ENCODE measurements at regions not wholly inside any gene's neighbourhood (a gene's known extent, or its start where the extent isn't known, plus 50 kb on each side); places are given as distances from the start of the nearest gene placed in this dataset.

DNA sequence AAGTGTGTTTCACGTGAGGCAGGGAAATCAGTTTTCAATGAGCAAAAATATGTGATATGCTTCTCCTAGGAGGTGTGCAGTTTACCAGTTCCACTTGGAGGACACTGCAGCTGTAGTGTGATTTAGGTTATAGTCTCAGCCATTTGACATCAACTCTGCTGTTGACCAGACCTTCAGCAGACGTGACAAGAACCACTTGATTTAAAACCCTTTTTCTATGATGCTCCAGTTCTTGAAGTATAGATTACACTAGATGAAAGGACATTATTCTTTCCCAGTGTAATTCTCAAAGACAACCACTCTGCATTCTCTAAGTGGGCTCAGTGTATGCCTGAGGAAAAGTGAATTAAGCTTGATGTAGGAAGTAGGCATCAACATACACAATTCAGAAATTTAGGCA lies 480.8 kb downstream of the TBC1D32 start:
- no peaks in the 10 kb centered on the region; a peak in 1 of 5 replicates for H3K9me3 Mint-ChIP-seq

More for the DNA sequence above, 480.8 kb downstream of the TBC1D32 start:
- no peak overlapping the region for H2BK20ac ChIP-seq (ENCODE audit: low read depth, low read length, poor library complexity, severe bottlenecking)
- no peak overlapping the region for H3K9ac ChIP-seq (ENCODE audit: extremely low read depth, insufficient read length, low read length)
- H3K14ac ChIP-seq (ENCODE audit: insufficient read depth, low read length), result no peak overlapping the region
- H4K8ac ChIP-seq (replicated peaks; ENCODE audit: insufficient read length, low read depth, low read length), result no peak overlapping the region
- no CpG with 5 or more reads among the region's 2 CpGs for WGBS (ENCODE audit: extremely low coverage, insufficient read length, low lambda C conversion rate)
- no peak overlapping the region for H3K18ac ChIP-seq (ENCODE audit: insufficient read length, low read depth, low read length)
- no peaks in the 10 kb centered on the region for H3K27me3 Mint-ChIP-seq (ENCODE audit: low read depth)
- H4K20me1 ChIP-seq (ENCODE audit: control insufficient read depth, insufficient read depth, insufficient read length), result no peaks in the 10 kb centered on the region
- H4K5ac ChIP-seq (ENCODE audit: insufficient read length, low read depth, low read length), result no peak overlapping the region
- H3K4me1 Mint-ChIP-seq, result no peaks in the 10 kb centered on the region
- H2BK120ac ChIP-seq (ENCODE audit: low read depth, low read length, poor library complexity, severe bottlenecking), result no peak overlapping the region
- H3K4ac ChIP-seq (ENCODE audit: low read depth, low read length), result no peak overlapping the region
- TF ChIP-seq, protein P1, sequence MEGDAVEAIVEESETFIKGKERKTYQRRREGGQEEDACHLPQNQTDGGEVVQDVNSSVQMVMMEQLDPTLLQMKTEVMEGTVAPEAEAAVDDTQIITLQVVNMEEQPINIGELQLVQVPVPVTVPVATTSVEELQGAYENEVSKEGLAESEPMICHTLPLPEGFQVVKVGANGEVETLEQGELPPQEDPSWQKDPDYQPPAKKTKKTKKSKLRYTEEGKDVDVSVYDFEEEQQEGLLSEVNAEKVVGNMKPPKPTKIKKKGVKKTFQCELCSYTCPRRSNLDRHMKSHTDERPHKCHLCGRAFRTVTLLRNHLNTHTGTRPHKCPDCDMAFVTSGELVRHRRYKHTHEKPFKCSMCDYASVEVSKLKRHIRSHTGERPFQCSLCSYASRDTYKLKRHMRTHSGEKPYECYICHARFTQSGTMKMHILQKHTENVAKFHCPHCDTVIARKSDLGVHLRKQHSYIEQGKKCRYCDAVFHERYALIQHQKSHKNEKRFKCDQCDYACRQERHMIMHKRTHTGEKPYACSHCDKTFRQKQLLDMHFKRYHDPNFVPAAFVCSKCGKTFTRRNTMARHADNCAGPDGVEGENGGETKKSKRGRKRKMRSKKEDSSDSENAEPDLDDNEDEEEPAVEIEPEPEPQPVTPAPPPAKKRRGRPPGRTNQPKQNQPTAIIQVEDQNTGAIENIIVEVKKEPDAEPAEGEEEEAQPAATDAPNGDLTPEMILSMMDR (conservative IDR thresholded peaks at IDR 0.05), result no peak
- H3K79me1 ChIP-seq (ENCODE audit: insufficient read depth, low read depth, low read length, poor library complexity, severe bottlenecking), result no peaks in the 10 kb centered on the region
- no peak overlapping the region for H2AK5ac ChIP-seq (ENCODE audit: insufficient read length, low read length)
- no peak overlapping the region for H3K4me3 Mint-ChIP-seq
- no peak for DNase-seq
- no peak overlapping the region for H3K27ac Mint-ChIP-seq
- H2BK5ac ChIP-seq (ENCODE audit: insufficient read length, low read length), result no peak overlapping the region
- H3K23me2 ChIP-seq (ENCODE audit: insufficient read length, low read depth, low read length, poor library complexity, severe bottlenecking), result no peaks in the 10 kb centered on the region
- no peak overlapping the region for H2BK15ac ChIP-seq (ENCODE audit: low read depth, low read length)
- H3K4me1 ChIP-seq (ENCODE audit: insufficient read depth, low read length), result no peaks in the 10 kb centered on the region
- no peak overlapping the region for H3K27ac ChIP-seq (ENCODE audit: insufficient read length, low read depth, low read length)
- no peaks in the 10 kb centered on the region for H3K79me2 ChIP-seq (ENCODE audit: insufficient read depth, low read length)
- no peak overlapping the region for H3K56ac ChIP-seq (ENCODE audit: insufficient read length, low read depth, low read length)
- H4K91ac ChIP-seq (ENCODE audit: insufficient read length, low read depth, low read length), result no peak overlapping the region
- no peaks in the 10 kb centered on the region for H3K36me3 Mint-ChIP-seq (ENCODE audit: insufficient read depth in 1 of 3, low read depth in 3 of 3)
- no peaks in the 10 kb centered on the region for H3K27me3 ChIP-seq (ENCODE audit: insufficient read depth, low read length)
- no peak overlapping the region for H2BK12ac ChIP-seq (ENCODE audit: insufficient read length, low read depth, low read length)
- no peak overlapping the region for H3T11ph ChIP-seq (ENCODE audit: low read length)
- no peaks in the 10 kb centered on the region for H3K9me3 ChIP-seq (ENCODE audit: control insufficient read depth, low read depth, low read length)
- no peak overlapping the region for H3K23ac ChIP-seq (ENCODE audit: insufficient read length, low read depth, low read length)
- H2AFZ ChIP-seq (ENCODE audit: low read length), result no peak overlapping the region
- no peak overlapping the region for H3K4me2 ChIP-seq (ENCODE audit: insufficient read depth, insufficient read length, low read length)

All from H9 (cell line).